ENCODE measurements at regions not wholly inside any gene's neighbourhood (a gene's known extent, or its start where the extent isn't known, plus 50 kb on each side); places are given as distances from the start of the nearest gene placed in this dataset.
A peak's percentile ranks its signal among the peaks of the same experiment; 100 is the strongest.

GRCh38 chr15:31260646-31261265 lies 65.9 kb upstream of the KLF13 start:
- intact Hi-C loops (cut with DNase I; ENCODE audit: low total_unique reads) (loop anchor here (2.0 kb wide), 1 partner anchor 46 kb away; no protein-coding TSS in a partner anchor), in situ Hi-C loops (cut with MboI; ENCODE audit: low sequenced_read_pairs in 4 of 4) (no loop called here)
- ATAC-seq, result no peak
- DNase-seq, result no peak
- H3K27me3 ChIP-seq, result no peaks in the 10 kb centered on the region
- no peaks in the 10 kb centered on the region for H3K36me3 ChIP-seq
- no peaks in the 10 kb centered on the region for H3K9me3 ChIP-seq
- TF ChIP-seq CTCF (IDR thresholded peaks at IDR 0.05 in 4 of 5, conservative IDR thresholded peaks at IDR 0.05 in 1 of 5), result no peak
- no peak for TF ChIP-seq POLR2A (IDR thresholded peaks at IDR 0.05)
- H3K27ac ChIP-seq, result no peak overlapping the region
- peaks cover 3 to 9% of the 10 kb centered on the region in 2 donors for H3K4me1 ChIP-seq
- H3K4me3 ChIP-seq, result no peak overlapping the region

GRCh38 chr15:31261266-31262142 lies 65.1 kb upstream of the KLF13 start:
- no peaks in the 10 kb centered on the region for H3K9me3 ChIP-seq
- H3K27me3 ChIP-seq, result no peaks in the 10 kb centered on the region
- intact Hi-C loops (cut with DNase I; ENCODE audit: low total_unique reads) (loop anchor here (2.0 kb wide), 1 partner anchor 47 kb away; no protein-coding TSS in a partner anchor), in situ Hi-C loops (cut with MboI; ENCODE audit: low sequenced_read_pairs in 4 of 4) (no loop called here)
- DNase-seq (no peak), ATAC-seq (no peak)
- H3K27ac ChIP-seq, result no peak overlapping the region
- TF ChIP-seq POLR2A (IDR thresholded peaks at IDR 0.05) (no peak), CTCF (IDR thresholded peaks at IDR 0.05 in 4 of 5, conservative IDR thresholded peaks at IDR 0.05 in 1 of 5) (no peak)
- no peak overlapping the region for H3K4me3 ChIP-seq
- peaks cover 5 to 15% of the 10 kb centered on the region in 2 donors for H3K4me1 ChIP-seq
- H3K36me3 ChIP-seq, result no peaks in the 10 kb centered on the region

GRCh38 chr15:31262143-31262530 lies 64.5 kb upstream of the KLF13 start:
- TF ChIP-seq POLR2A (IDR thresholded peaks at IDR 0.05), result no peak
- TF ChIP-seq CTCF (IDR thresholded peaks at IDR 0.05 in 4 of 5, conservative IDR thresholded peaks at IDR 0.05 in 1 of 5), result no peak
- Histone ChIP-seq H3K9me3 (no peaks in the 10 kb centered on the region), H3K27ac (no peak overlapping the region), H3K27me3 (no peaks in the 10 kb centered on the region), H3K4me3 (no peak overlapping the region), H3K36me3 (no peaks in the 10 kb centered on the region), H3K4me1 (peaks cover 11 to 22% of the 10 kb centered on the region in 2 donors)
- in situ Hi-C loops (cut with MboI; ENCODE audit: low sequenced_read_pairs in 4 of 4), result no loop called here
- intact Hi-C loops (cut with DNase I; ENCODE audit: low total_unique reads), result no loop called here
- ATAC-seq, result no peak
- DNase-seq, result no peak

- ATAC-seq (peak; percentile 58 to 75), DNase-seq (peak in 1 of 2 donors; percentile 59)
- peak overlapping the region in 3 of 4 donors; percentile 52 to 71 (median 69) for H3K27ac ChIP-seq
- H3K9me3 ChIP-seq, result no peaks in the 10 kb centered on the region
- no peak overlapping the region for H3K4me3 ChIP-seq
- in situ Hi-C loops (cut with MboI; ENCODE audit: low sequenced_read_pairs in 4 of 4) (no loop called here), intact Hi-C loops (cut with DNase I; ENCODE audit: low total_unique reads) (no loop called here)
- peaks cover 15 to 26% of the 10 kb centered on the region in 2 donors for H3K4me1 ChIP-seq
- H3K36me3 ChIP-seq, result no peaks in the 10 kb centered on the region
- H3K27me3 ChIP-seq, result no peaks in the 10 kb centered on the region
- TF ChIP-seq POLR2A (IDR thresholded peaks at IDR 0.05) (no peak), CTCF (IDR thresholded peaks at IDR 0.05 in 4 of 5, conservative IDR thresholded peaks at IDR 0.05 in 1 of 5) (no peak)
Observed at GRCh38 chr15:31262901-31263671, 63.5 kb upstream of the KLF13 start.

Measured in gastrocnemius medialis (tissue), 4 donors.